ENCODE measurements at regions not wholly inside any gene's neighbourhood (a gene's known extent, or its start where the extent isn't known, plus 50 kb on each side); places are given as distances from the start of the nearest gene placed in this dataset.

DNA sequence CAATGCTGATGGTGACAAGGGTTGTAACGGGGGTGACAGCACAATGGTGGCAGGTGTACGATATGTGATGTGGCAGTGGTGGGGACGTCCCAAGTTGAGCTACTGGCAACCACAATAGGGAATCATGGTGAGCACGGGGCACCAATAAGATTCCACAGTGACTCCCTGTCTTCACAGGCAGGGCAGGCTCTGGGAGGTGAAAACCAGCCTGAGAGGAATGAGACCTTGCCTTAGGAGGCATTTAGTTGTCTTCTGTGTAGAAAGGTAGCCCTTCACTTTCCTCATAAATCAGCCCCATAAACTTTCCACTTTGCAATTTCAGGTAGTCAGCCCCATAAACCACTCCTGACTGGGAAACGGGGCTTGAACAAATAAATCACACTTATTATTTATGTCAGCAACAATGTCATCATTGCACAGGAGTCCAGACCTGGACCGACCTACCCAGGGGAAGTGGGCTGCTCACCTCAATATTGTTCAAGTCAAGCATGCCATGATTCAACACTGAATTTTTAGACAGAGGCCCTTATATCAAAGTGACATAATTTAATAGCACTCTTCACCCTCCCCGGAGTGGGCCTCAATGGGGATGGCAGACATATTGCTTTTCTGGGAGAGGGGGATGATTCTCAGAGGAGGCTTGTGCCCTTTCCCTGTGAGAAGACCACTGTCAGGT lies 150.8 kb downstream of the CDC5L start:
- Histone ChIP-seq H3K36me3 (ENCODE audit: control insufficient read depth, insufficient read depth, low read length) (no peaks in the 10 kb centered on the region), H3K4me1 (ENCODE audit: control insufficient read depth, insufficient read depth, low read length) (no peaks in the 10 kb centered on the region), H3K9me3 (ENCODE audit: control insufficient read depth, insufficient read depth, low read depth, low read length) (no peaks in the 10 kb centered on the region), H3K27me3 (ENCODE audit: control insufficient read depth, insufficient read depth, low read length) (no peaks in the 10 kb centered on the region; the same call in 1 of the 2 replicates), H3K4me3 (ENCODE audit: low read depth in 2 of 2, low read length in 2 of 2) (no peak overlapping the region), H3K27ac (ENCODE audit: low read length) (no peak overlapping the region)
- ChIA-PET CTCF (no interaction called here), POLR2A (no interaction called here)
- in situ Hi-C loops (cut with HindIII; ENCODE audit: low pct_unique_long_range_greater_than_20kb, low sequenced_read_pairs): no loop called here
- ATAC-seq (no peak), DNase-seq (ENCODE audit: low read depth, low spot score) (no peak)
- no peak for TF ChIP-seq POLR2AphosphoS5 (IDR thresholded peaks at IDR 0.05; ENCODE audit: low read depth, low read length)
- no peak for TF ChIP-seq REST (IDR thresholded peaks at IDR 0.05; ENCODE audit: insufficient read depth in 1 of 2, low read depth in 2 of 2, low read length in 1 of 2)
- no peak for TF ChIP-seq SIN3A (IDR thresholded peaks at IDR 0.05; ENCODE audit: borderline replicate concordance, insufficient read depth, low read depth, low read length)
- no peak for TF ChIP-seq CTCF (IDR thresholded peaks at IDR 0.05)
- no peak for TF ChIP-seq TCF7L2 (IDR thresholded peaks at IDR 0.05; ENCODE audit: low read depth, low read length)
- no TSS peak for BruUV-seq (replicated peaks)
- intact Hi-C loops (cut with micrococcal nuclease; ENCODE audit: unreplicated experiment): no loop called here

DNA sequence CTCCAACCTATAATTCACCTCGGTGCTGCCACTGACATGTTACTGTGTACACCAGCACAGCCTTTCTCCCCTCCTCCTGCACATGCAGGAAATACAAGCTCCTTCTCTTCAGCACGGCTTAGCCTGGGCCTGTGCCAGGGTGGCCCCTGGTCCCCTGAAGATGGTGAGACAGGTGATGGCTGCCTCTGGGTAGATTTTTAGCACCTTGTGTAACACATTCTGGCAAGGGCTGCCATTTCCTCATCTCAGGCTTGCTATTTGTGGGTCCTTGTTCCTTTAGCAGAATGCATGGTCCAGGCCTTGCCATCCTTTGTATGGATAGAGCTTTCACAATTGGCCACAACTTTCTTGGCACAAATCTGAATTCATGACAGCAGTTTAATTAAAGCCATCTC lies 151.3 kb downstream of the CDC5L start:
- in situ Hi-C loops (cut with HindIII; ENCODE audit: low pct_unique_long_range_greater_than_20kb, low sequenced_read_pairs) (no loop called here), intact Hi-C loops (cut with micrococcal nuclease; ENCODE audit: unreplicated experiment) (no loop called here)
- H3K27me3 ChIP-seq (ENCODE audit: control insufficient read depth, insufficient read depth, low read length): no peaks in the 10 kb centered on the region; the same call in 1 of the 2 replicates
- no peaks in the 10 kb centered on the region for H3K9me3 ChIP-seq (ENCODE audit: control insufficient read depth, insufficient read depth, low read depth, low read length)
- POLR2A ChIA-PET: no interaction called here
- H3K36me3 ChIP-seq (ENCODE audit: control insufficient read depth, insufficient read depth, low read length): no peaks in the 10 kb centered on the region
- TF ChIP-seq SIN3A (IDR thresholded peaks at IDR 0.05; ENCODE audit: borderline replicate concordance, insufficient read depth, low read depth, low read length) (no peak), TCF7L2 (IDR thresholded peaks at IDR 0.05; ENCODE audit: low read depth, low read length) (no peak), POLR2AphosphoS5 (IDR thresholded peaks at IDR 0.05; ENCODE audit: low read depth, low read length) (no peak), REST (IDR thresholded peaks at IDR 0.05; ENCODE audit: insufficient read depth in 1 of 2, low read depth in 2 of 2, low read length in 1 of 2) (no peak), CTCF (IDR thresholded peaks at IDR 0.05) (no peak)
- H3K27ac ChIP-seq (ENCODE audit: low read length): no peak overlapping the region
- DNase-seq (ENCODE audit: low read depth, low spot score) (no peak), ATAC-seq (no peak)
- no TSS peak for BruUV-seq (replicated peaks)
- H3K4me1 ChIP-seq (ENCODE audit: control insufficient read depth, insufficient read depth, low read length): no peaks in the 10 kb centered on the region
- CTCF ChIA-PET: no interaction called here
- H3K4me3 ChIP-seq (ENCODE audit: low read depth in 2 of 2, low read length in 2 of 2): no peak overlapping the region
